ENCODE measurements at regions not wholly inside any gene's neighbourhood (a gene's known extent, or its start where the extent isn't known, plus 50 kb on each side); places are given as distances from the start of the nearest gene placed in this dataset.

DNA sequence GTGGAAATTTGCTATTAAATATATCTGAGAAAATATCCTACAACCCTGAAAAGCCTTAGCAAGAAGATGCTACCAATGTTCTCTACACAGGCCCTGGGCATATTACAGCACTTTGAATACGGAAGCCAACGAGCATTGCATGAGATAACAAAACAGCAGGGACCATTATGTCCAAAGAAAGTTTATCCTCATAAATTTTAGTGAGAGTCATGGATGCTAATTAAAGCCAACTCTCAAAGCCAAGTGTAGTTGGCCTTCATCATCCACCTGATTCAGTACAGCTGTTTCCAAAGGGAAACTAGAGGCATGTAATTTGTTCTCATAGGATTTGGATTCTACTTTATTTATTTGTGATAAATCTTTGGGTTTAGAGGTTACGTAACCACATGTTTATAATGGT is 564.8 kb downstream of the RFPL4B start:
- no peak for TF ChIP-seq EZH2 (IDR thresholded peaks at IDR 0.05; ENCODE audit: low read depth, unreplicated experiment)
- TF ChIP-seq, protein P1, sequence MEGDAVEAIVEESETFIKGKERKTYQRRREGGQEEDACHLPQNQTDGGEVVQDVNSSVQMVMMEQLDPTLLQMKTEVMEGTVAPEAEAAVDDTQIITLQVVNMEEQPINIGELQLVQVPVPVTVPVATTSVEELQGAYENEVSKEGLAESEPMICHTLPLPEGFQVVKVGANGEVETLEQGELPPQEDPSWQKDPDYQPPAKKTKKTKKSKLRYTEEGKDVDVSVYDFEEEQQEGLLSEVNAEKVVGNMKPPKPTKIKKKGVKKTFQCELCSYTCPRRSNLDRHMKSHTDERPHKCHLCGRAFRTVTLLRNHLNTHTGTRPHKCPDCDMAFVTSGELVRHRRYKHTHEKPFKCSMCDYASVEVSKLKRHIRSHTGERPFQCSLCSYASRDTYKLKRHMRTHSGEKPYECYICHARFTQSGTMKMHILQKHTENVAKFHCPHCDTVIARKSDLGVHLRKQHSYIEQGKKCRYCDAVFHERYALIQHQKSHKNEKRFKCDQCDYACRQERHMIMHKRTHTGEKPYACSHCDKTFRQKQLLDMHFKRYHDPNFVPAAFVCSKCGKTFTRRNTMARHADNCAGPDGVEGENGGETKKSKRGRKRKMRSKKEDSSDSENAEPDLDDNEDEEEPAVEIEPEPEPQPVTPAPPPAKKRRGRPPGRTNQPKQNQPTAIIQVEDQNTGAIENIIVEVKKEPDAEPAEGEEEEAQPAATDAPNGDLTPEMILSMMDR (conservative IDR thresholded peaks at IDR 0.05; ENCODE audit: low read depth in 2 of 2): no peak
- no peak for TF ChIP-seq JUNB (IDR thresholded peaks at IDR 0.05; ENCODE audit: unreplicated experiment)
- no peak for TF ChIP-seq POLR2AphosphoS5 (IDR thresholded peaks at IDR 0.05; ENCODE audit: low read depth)
- no peak for TF ChIP-seq EZH2phosphoT487 (IDR thresholded peaks at IDR 0.05; ENCODE audit: unreplicated experiment)
- TF ChIP-seq, protein P2, sequence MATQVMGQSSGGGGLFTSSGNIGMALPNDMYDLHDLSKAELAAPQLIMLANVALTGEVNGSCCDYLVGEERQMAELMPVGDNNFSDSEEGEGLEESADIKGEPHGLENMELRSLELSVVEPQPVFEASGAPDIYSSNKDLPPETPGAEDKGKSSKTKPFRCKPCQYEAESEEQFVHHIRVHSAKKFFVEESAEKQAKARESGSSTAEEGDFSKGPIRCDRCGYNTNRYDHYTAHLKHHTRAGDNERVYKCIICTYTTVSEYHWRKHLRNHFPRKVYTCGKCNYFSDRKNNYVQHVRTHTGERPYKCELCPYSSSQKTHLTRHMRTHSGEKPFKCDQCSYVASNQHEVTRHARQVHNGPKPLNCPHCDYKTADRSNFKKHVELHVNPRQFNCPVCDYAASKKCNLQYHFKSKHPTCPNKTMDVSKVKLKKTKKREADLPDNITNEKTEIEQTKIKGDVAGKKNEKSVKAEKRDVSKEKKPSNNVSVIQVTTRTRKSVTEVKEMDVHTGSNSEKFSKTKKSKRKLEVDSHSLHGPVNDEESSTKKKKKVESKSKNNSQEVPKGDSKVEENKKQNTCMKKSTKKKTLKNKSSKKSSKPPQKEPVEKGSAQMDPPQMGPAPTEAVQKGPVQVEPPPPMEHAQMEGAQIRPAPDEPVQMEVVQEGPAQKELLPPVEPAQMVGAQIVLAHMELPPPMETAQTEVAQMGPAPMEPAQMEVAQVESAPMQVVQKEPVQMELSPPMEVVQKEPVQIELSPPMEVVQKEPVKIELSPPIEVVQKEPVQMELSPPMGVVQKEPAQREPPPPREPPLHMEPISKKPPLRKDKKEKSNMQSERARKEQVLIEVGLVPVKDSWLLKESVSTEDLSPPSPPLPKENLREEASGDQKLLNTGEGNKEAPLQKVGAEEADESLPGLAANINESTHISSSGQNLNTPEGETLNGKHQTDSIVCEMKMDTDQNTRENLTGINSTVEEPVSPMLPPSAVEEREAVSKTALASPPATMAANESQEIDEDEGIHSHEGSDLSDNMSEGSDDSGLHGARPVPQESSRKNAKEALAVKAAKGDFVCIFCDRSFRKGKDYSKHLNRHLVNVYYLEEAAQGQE (IDR thresholded peaks at IDR 0.05; ENCODE audit: unreplicated experiment): no peak
- TF ChIP-seq CREB1 (CRISPR knock-in tag; IDR thresholded peaks at IDR 0.05; ENCODE audit: low read depth): no peak
- TF ChIP-seq NANOG (IDR thresholded peaks at IDR 0.05; ENCODE audit: borderline replicate concordance): no peak
- TF ChIP-seq STAT1 (IDR thresholded peaks at IDR 0.05; ENCODE audit: unreplicated experiment): no peak
- TF ChIP-seq, protein P3, sequence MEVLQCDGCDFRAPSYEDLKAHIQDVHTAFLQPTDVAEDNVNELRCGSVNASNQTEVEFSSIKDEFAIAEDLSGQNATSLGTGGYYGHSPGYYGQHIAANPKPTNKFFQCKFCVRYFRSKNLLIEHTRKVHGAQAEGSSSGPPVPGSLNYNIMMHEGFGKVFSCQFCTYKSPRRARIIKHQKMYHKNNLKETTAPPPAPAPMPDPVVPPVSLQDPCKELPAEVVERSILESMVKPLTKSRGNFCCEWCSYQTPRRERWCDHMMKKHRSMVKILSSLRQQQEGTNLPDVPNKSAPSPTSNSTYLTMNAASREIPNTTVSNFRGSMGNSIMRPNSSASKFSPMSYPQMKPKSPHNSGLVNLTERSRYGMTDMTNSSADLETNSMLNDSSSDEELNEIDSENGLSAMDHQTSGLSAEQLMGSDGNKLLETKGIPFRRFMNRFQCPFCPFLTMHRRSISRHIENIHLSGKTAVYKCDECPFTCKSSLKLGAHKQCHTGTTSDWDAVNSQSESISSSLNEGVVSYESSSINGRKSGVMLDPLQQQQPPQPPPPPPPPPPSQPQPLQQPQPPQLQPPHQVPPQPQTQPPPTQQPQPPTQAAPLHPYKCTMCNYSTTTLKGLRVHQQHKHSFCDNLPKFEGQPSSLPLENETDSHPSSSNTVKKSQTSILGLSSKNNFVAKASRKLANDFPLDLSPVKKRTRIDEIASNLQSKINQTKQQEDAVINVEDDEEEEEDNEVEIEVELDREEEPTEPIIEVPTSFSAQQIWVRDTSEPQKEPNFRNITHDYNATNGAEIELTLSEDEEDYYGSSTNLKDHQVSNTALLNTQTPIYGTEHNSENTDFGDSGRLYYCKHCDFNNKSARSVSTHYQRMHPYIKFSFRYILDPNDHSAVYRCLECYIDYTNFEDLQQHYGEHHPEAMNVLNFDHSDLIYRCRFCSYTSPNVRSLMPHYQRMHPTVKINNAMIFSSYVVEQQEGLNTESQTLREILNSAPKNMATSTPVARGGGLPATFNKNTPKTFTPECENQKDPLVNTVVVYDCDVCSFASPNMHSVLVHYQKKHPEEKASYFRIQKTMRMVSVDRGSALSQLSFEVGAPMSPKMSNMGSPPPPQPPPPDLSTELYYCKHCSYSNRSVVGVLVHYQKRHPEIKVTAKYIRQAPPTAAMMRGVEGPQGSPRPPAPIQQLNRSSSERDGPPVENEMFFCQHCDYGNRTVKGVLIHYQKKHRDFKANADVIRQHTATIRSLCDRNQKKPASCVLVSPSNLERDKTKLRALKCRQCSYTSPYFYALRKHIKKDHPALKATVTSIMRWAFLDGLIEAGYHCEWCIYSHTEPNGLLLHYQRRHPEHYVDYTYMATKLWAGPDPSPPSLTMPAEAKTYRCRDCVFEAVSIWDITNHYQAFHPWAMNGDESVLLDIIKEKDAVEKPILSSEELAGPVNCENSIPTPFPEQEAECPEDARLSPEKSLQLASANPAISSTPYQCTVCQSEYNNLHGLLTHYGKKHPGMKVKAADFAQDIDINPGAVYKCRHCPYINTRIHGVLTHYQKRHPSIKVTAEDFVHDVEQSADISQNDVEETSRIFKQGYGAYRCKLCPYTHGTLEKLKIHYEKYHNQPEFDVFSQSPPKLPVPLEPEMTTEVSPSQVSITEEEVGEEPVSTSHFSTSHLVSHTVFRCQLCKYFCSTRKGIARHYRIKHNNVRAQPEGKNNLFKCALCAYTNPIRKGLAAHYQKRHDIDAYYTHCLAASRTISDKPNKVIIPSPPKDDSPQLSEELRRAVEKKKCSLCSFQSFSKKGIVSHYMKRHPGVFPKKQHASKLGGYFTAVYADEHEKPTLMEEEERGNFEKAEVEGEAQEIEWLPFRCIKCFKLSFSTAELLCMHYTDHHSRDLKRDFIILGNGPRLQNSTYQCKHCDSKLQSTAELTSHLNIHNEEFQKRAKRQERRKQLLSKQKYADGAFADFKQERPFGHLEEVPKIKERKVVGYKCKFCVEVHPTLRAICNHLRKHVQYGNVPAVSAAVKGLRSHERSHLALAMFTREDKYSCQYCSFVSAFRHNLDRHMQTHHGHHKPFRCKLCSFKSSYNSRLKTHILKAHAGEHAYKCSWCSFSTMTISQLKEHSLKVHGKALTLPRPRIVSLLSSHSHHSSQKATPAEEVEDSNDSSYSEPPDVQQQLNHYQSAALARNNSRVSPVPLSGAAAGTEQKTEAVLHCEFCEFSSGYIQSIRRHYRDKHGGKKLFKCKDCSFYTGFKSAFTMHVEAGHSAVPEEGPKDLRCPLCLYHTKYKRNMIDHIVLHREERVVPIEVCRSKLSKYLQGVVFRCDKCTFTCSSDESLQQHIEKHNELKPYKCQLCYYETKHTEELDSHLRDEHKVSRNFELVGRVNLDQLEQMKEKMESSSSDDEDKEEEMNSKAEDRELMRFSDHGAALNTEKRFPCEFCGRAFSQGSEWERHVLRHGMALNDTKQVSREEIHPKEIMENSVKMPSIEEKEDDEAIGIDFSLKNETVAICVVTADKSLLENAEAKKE (CRISPR knock-in tag; IDR thresholded peaks at IDR 0.05): no peak
- no peak for TF ChIP-seq ZNF331 (CRISPR knock-in tag; IDR thresholded peaks at IDR 0.05; ENCODE audit: low read depth)
